Frontal cortex (tissue), 3 donors: ENCODE measurements at regions not wholly inside any gene's neighbourhood (a gene's known extent, or its start where the extent isn't known, plus 50 kb on each side); places are given as distances from the start of the nearest gene placed in this dataset.
A peak's percentile ranks its signal among the peaks of the same experiment; 100 is the strongest.

Source experiments
- DNase-seq, 2 donors: peaks; one replicate each; pipeline ENCODE4 v3.0.0; 2012; ENCODE audit warnings: low spot score in 2 of 2
- FAIRE-seq: peaks from 2 replicates; lab custom pipeline; 2012; peaks lifted over from hg19 to GRCh38; lab: Jason Lieb, UNC
- donor health status: control.
- donor health status: control.
- donor health status: control.

- no peak for DNase-seq
- no peak for FAIRE-seq
These were observed 127.1 kb upstream of the VIPR2 start for GRCh38 chr7:159271781-159272180.

- peak; percentile 42 for FAIRE-seq
- no peak for DNase-seq
These were observed 125.1 kb upstream of the VIPR2 start for GRCh38 chr7:159269745-159270144.

- FAIRE-seq (no peak), DNase-seq (no peak)
These were observed 118.8 kb upstream of the VIPR2 start for GRCh38 chr7:159263430-159263829.

- DNase-seq: no peak
- no peak for FAIRE-seq
These were observed 109.0 kb upstream of the VIPR2 start for GRCh38 chr7:159253657-159254056.

GRCh38 chr7:159250471-159250870 lies 105.8 kb upstream of the VIPR2 start:
- DNase-seq (no peak), FAIRE-seq (no peak)

- DNase-seq: no peak
- no peak for FAIRE-seq
These were observed 105.0 kb upstream of the VIPR2 start for GRCh38 chr7:159249671-159250070.

GRCh38 chr7:159247910-159248309 lies 103.2 kb upstream of the VIPR2 start:
- FAIRE-seq (no peak), DNase-seq (no peak)

GRCh38 chr7:159246702-159247480 lies 102.2 kb upstream of the VIPR2 start:
- FAIRE-seq (no peak), DNase-seq (no peak)

GRCh38 chr7:159240962-159241361 lies 96.3 kb upstream of the VIPR2 start:
- FAIRE-seq (no peak), DNase-seq (no peak)

GRCh38 chr7:159239028-159239427 lies 94.4 kb upstream of the VIPR2 start:
- DNase-seq: no peak
- no peak for FAIRE-seq

- FAIRE-seq (no peak), DNase-seq (no peak)
These were observed 93.9 kb upstream of the VIPR2 start for GRCh38 chr7:159238541-159238940.

- FAIRE-seq: no peak
These were observed 92.5 kb upstream of the VIPR2 start for GRCh38 chr7:159237022-159237653.

GRCh38 chr7:159231017-159231416 lies 86.3 kb upstream of the VIPR2 start:
- FAIRE-seq (no peak), DNase-seq (no peak)

More at GRCh38 chr7:159237022-159237653, 92.5 kb upstream of the VIPR2 start:
- no peak for DNase-seq

- no peak for FAIRE-seq
- DNase-seq: no peak
These were observed 85.2 kb upstream of the VIPR2 start for GRCh38 chr7:159229683-159230475.

- DNase-seq (no peak), FAIRE-seq (no peak)
These were observed 82.8 kb upstream of the VIPR2 start for GRCh38 chr7:159227433-159227832.

- no peak for DNase-seq
- no peak for FAIRE-seq
These were observed 81.5 kb upstream of the VIPR2 start for GRCh38 chr7:159226011-159226702.

GRCh38 chr7:159218607-159219006 lies 73.9 kb upstream of the VIPR2 start:
- FAIRE-seq: no peak
- no peak for DNase-seq

- DNase-seq: no peak
- FAIRE-seq: no peak
These were observed 73.5 kb upstream of the VIPR2 start for GRCh38 chr7:159218170-159218569.

- no peak for FAIRE-seq
- DNase-seq: no peak
These were observed 70.4 kb upstream of the VIPR2 start for GRCh38 chr7:159215076-159215475.

GRCh38 chr7:159213253-159213652 lies 68.6 kb upstream of the VIPR2 start:
- no peak for DNase-seq

More at GRCh38 chr7:159213253-159213652, 68.6 kb upstream of the VIPR2 start:
- no peak for FAIRE-seq
